Cardiac muscle cell (in vitro differentiated cells and primary cell): ENCODE measurements at regions not wholly inside any gene's neighbourhood (a gene's known extent, or its start where the extent isn't known, plus 50 kb on each side); places are given as distances from the start of the nearest gene placed in this dataset.
A peak's percentile ranks its signal among the peaks of the same experiment; 100 is the strongest.

ENCODE experiments used
- DNase-seq, 2 donors: peaks; one replicate each; pipeline versions ENCODE4 v3.0.0 to v3.0.0-alpha.2; 2010 to 2017; ENCODE audit warnings: low read depth in 1 of 2, low spot score in 1 of 2
- H3K27ac ChIP-seq: fragments of 200-600 bp; sonication (generic); 2 replicates; pipeline ENCODE4 v1.5.1; 2016
- H3K27me3 ChIP-seq: fragments of 200-600 bp; sonication (generic); 2 replicates; pipeline ENCODE4 v1.6.0; 2016; ENCODE audit warnings: control low read depth
- H3K36me3 ChIP-seq: fragments of 200-600 bp; sonication (generic); 2 replicates; pipeline ENCODE4 v1.5.1; 2016; ENCODE audit warnings: control low read depth
- H3K4me1 ChIP-seq: fragments of 200-600 bp; sonication (generic); 2 replicates; pipeline ENCODE4 v1.8.1; 2017; ENCODE audit warnings: low read depth, mild to moderate bottlenecking, mixed run types
- H3K4me3 ChIP-seq: fragments of 200-600 bp; sonication (generic); 2 replicates; pipeline ENCODE4 v1.5.1; 2016; ENCODE audit warnings: mild to moderate bottlenecking
- H3K9me3 ChIP-seq: fragments of 200-600 bp; sonication (generic); 2 replicates; pipeline ENCODE4 v1.5.1; 2017; ENCODE audit warnings: low read depth, mild to moderate bottlenecking, control low read depth
- TF ChIP-seq, protein P1 (sequence below): IDR thresholded peaks from 2 replicates; pipeline ENCODE4 v1.5.1; 2012; ENCODE audit warnings: low read depth, mild to moderate bottlenecking, low read length

DNA sequence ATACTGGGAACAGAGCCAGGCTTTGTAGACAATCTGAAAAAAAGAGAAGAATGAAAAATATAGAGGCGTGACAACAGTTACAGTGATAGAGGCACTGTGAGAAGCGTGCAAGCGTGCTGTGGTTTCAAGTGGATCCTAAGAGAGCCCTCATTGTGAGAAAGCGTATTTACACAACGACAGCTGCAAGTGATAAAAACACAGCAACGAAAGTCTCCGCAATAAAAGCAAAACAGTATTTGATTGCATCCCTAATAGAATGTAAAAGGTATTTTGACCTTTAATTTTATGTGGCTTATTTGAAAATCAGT, 642.7 kb upstream of the ARGLU1 start:
- TF ChIP-seq, protein P1, sequence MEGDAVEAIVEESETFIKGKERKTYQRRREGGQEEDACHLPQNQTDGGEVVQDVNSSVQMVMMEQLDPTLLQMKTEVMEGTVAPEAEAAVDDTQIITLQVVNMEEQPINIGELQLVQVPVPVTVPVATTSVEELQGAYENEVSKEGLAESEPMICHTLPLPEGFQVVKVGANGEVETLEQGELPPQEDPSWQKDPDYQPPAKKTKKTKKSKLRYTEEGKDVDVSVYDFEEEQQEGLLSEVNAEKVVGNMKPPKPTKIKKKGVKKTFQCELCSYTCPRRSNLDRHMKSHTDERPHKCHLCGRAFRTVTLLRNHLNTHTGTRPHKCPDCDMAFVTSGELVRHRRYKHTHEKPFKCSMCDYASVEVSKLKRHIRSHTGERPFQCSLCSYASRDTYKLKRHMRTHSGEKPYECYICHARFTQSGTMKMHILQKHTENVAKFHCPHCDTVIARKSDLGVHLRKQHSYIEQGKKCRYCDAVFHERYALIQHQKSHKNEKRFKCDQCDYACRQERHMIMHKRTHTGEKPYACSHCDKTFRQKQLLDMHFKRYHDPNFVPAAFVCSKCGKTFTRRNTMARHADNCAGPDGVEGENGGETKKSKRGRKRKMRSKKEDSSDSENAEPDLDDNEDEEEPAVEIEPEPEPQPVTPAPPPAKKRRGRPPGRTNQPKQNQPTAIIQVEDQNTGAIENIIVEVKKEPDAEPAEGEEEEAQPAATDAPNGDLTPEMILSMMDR = no peak
- H3K36me3 ChIP-seq = no peaks in the 10 kb centered on the region
- peak in 1 of 2 donors; percentile 42 for DNase-seq
- no peak overlapping the region for H3K4me3 ChIP-seq
- no peaks in the 10 kb centered on the region for H3K9me3 ChIP-seq
- H3K4me1 ChIP-seq = no peaks in the 10 kb centered on the region
- no peaks in the 10 kb centered on the region for H3K27me3 ChIP-seq
- H3K27ac ChIP-seq = no peak overlapping the region

GRCh38 chr13:107209824-107210722, 642.1 kb upstream of the ARGLU1 start:
- no peak overlapping the region for H3K27ac ChIP-seq
- H3K9me3 ChIP-seq = no peaks in the 10 kb centered on the region
- DNase-seq = peak in 1 of 2 donors; percentile 50
- H3K27me3 ChIP-seq = no peaks in the 10 kb centered on the region
- H3K4me1 ChIP-seq = no peaks in the 10 kb centered on the region
- H3K4me3 ChIP-seq = no peak overlapping the region
- TF ChIP-seq, protein P1 = no peak
- H3K36me3 ChIP-seq = no peaks in the 10 kb centered on the region

DNA sequence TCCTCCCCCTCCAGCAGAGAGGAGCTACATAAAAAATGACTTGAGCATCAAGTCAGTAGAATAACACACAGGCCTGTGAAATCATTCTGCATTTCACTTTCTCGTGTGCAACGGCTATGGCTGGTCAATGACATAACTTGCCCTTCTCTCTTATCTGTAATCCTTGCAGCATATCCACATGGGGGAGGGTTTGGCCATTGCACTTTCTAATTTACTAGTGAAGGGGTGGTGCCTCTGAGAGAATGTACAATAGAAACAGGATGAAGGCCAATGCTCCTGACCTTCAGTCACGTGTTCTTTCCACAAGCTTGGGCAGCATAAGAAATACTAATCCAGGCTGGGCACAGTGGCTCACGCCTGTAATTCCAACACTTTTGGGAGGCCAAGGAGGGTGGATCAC, 641.0 kb upstream of the ARGLU1 start:
- Histone ChIP-seq H3K4me3 (no peak overlapping the region), H3K27ac (no peak overlapping the region), H3K27me3 (no peaks in the 10 kb centered on the region), H3K36me3 (no peaks in the 10 kb centered on the region), H3K9me3 (no peaks in the 10 kb centered on the region), H3K4me1 (no peaks in the 10 kb centered on the region)
- TF ChIP-seq, protein P1 = no peak
- peak in 1 of 2 donors; percentile 40 for DNase-seq

DNA sequence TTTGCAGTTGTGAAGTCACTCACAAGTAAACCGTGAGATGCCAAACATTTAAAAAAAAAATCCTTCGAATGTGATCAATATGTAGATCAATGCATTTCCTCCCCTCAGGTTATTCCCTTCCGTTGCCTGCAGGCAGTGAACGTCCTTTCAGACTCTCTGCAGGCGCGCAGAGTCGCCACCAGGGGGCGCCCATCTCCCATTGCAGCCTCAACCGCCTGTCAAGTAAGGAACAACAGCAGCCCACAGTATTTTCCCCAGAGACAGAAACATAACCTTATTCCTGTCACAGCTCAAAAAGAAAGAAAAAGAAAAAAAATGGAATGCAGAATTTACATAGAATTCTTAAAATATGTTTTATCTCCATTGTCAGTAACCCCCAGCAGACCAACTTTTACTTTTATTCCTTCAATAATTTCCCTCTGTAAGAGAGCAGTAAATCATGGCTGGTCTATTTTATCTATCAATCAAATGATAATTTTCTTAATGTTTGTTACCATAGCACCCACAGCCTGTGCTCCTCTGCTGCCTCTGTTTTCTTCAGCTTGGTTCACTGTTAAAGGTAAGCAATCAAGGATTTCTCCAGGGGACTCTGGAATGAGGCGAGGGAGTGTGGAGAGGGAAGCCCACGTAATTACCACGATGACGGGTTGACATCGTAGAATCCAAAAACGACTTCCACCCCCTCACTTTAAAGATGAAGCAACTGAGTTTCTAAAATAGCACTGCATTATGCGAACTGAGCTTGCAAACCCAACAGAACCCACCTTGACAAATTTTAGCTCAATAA, 637.6 kb upstream of the ARGLU1 start:
- no peak overlapping the region for H3K27ac ChIP-seq
- TF ChIP-seq, protein P1 = peak; percentile 100
- DNase-seq = peak; percentile 79 to 80
- no peak overlapping the region for H3K4me3 ChIP-seq
- no peaks in the 10 kb centered on the region for H3K4me1 ChIP-seq
- H3K27me3 ChIP-seq = no peaks in the 10 kb centered on the region
- H3K9me3 ChIP-seq = no peaks in the 10 kb centered on the region
- H3K36me3 ChIP-seq = no peaks in the 10 kb centered on the region

DNA sequence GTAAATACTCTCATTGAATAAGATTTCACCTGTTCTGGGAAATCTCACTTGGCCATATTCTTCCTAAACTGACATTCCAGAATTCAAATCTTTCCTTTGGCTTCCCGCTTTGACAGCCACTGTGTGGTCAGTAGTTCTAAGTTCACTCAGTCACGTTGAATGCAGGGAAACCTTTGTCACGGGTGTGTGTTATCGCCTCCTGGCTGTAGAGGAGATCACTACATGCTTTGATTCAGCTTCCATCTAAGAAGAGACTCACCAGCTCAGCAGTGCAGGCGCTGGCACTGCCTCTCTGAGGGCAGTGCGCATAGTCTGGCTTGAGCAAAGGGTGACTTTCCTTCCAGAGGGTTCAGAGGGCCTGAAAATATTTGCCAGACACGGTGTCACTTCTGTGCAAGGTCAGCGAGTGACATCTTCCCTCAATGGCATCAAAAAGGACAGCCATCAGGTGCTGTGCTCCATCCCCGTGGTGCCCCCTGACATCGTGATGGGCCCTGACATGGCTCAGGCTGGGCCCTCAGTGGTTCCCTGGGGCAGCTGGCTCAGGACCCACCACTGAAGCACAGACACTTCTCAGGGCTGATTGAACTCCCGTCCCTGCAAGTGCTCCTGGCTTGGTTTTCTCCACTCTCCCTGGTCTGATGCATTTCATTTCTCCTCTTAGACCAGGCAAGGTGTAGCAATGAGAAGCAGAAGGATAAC, 635.4 kb upstream of the ARGLU1 start:
- no peak overlapping the region for H3K27ac ChIP-seq
- no peaks in the 10 kb centered on the region for H3K4me1 ChIP-seq
- H3K9me3 ChIP-seq = no peaks in the 10 kb centered on the region
- TF ChIP-seq, protein P1 = peak; percentile 47
- H3K4me3 ChIP-seq = no peak overlapping the region
- H3K27me3 ChIP-seq = no peaks in the 10 kb centered on the region
- H3K36me3 ChIP-seq = no peaks in the 10 kb centered on the region
- peak; percentile 53 to 59 for DNase-seq
